ENCODE measurements at regions not wholly inside any gene's neighbourhood (a gene's known extent, or its start where the extent isn't known, plus 50 kb on each side); places are given as distances from the start of the nearest gene placed in this dataset.

GRCh38 chr6:134493789-134494188 is 175.9 kb upstream of the SGK1 start:
- H3K4me1 ChIP-seq (ENCODE audit: control insufficient read depth, insufficient read depth, low read length), result peaks cover 3% of the 10 kb centered on the region

DNA sequence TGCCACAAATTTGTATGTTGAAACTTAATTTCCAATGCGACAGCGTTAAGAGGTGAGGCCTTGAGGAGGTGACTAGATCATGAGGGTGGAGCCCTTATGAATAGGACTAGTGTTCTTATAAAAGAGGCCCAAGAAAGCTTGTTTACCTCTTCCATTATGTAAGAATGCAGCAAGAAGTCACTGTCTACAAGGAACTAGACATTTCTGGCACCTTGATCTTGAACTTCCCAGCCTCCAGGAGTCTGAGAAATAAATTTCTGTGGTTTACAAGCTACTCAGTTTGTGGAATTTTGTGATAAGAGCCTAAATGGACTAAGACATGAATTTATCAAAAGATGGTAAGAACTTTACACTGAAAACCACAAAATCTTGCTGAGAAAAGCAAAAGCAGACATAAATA is 173.6 kb upstream of the SGK1 start:
- Histone ChIP-seq H3K4me3 (ENCODE audit: low read length) (no peak overlapping the region), H3K9me3 (ENCODE audit: control insufficient read depth, low read length) (no peaks in the 10 kb centered on the region), H3K4me1 (ENCODE audit: control insufficient read depth, insufficient read depth, low read length) (peaks cover 3% of the 10 kb centered on the region), H3K27me3 (ENCODE audit: control insufficient read depth, insufficient read depth, low read length) (no peaks in the 10 kb centered on the region), H3K36me3 (ENCODE audit: control insufficient read depth, insufficient read depth, low read length) (no peaks in the 10 kb centered on the region), H3K9ac (ENCODE audit: low read length) (no peak overlapping the region)

More at GRCh38 chr6:134493789-134494188, 175.9 kb upstream of the SGK1 start:
- H3K9me3 ChIP-seq (ENCODE audit: control insufficient read depth, low read length), result no peaks in the 10 kb centered on the region
- no peak overlapping the region for H3K4me3 ChIP-seq (ENCODE audit: low read length)
- H3K9ac ChIP-seq (ENCODE audit: low read length), result no peak overlapping the region
- no peaks in the 10 kb centered on the region for H3K36me3 ChIP-seq (ENCODE audit: control insufficient read depth, insufficient read depth, low read length)
- no peaks in the 10 kb centered on the region for H3K27me3 ChIP-seq (ENCODE audit: control insufficient read depth, insufficient read depth, low read length)

GRCh38 chr6:134482593-134483270 is 164.8 kb upstream of the SGK1 start:
- no peaks in the 10 kb centered on the region for H3K4me1 ChIP-seq (ENCODE audit: control insufficient read depth, insufficient read depth, low read length)
- no peak overlapping the region for H3K9ac ChIP-seq (ENCODE audit: low read length)
- no peak overlapping the region for H3K4me3 ChIP-seq (ENCODE audit: low read length)
- H3K36me3 ChIP-seq (ENCODE audit: control insufficient read depth, insufficient read depth, low read length), result no peaks in the 10 kb centered on the region
- H3K27me3 ChIP-seq (ENCODE audit: control insufficient read depth, insufficient read depth, low read length), result no peaks in the 10 kb centered on the region
- H3K9me3 ChIP-seq (ENCODE audit: control insufficient read depth, low read length), result no peaks in the 10 kb centered on the region

DNA sequence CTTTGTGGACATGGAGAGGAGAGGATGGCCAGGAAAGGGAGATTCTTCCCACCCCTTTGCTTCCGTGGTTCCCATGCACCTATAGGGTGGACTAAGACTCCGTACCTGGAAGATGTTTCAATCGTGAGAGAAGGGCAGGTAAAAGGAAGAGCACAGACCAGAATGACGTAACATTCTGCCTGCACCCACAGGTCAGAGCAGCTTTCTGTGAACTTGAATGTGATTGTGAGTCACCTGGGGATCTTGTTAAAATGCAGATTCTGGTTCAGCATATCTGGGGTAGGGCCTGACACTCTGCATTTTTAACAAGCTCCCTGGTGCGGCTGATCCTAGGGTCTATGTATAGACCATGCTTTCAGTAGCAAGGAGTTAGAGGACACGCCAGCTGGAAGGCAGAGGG is 164.1 kb upstream of the SGK1 start:
- no peaks in the 10 kb centered on the region for H3K4me1 ChIP-seq (ENCODE audit: control insufficient read depth, insufficient read depth, low read length)
- H3K9me3 ChIP-seq (ENCODE audit: control insufficient read depth, low read length), result no peaks in the 10 kb centered on the region
- no peak overlapping the region for H3K9ac ChIP-seq (ENCODE audit: low read length)
- H3K4me3 ChIP-seq (ENCODE audit: low read length), result no peak overlapping the region
- H3K36me3 ChIP-seq (ENCODE audit: control insufficient read depth, insufficient read depth, low read length), result no peaks in the 10 kb centered on the region
- no peaks in the 10 kb centered on the region for H3K27me3 ChIP-seq (ENCODE audit: control insufficient read depth, insufficient read depth, low read length)

- Histone ChIP-seq H3K36me3 (ENCODE audit: control insufficient read depth, insufficient read depth, low read length) (no peaks in the 10 kb centered on the region), H3K9ac (ENCODE audit: low read length) (no peak overlapping the region), H3K9me3 (ENCODE audit: control insufficient read depth, low read length) (no peaks in the 10 kb centered on the region), H3K4me1 (ENCODE audit: control insufficient read depth, insufficient read depth, low read length) (no peaks in the 10 kb centered on the region), H3K27me3 (ENCODE audit: control insufficient read depth, insufficient read depth, low read length) (no peaks in the 10 kb centered on the region), H3K4me3 (ENCODE audit: low read length) (no peak overlapping the region)
Observed at GRCh38 chr6:134480593-134480992, 162.7 kb upstream of the SGK1 start.

DNA sequence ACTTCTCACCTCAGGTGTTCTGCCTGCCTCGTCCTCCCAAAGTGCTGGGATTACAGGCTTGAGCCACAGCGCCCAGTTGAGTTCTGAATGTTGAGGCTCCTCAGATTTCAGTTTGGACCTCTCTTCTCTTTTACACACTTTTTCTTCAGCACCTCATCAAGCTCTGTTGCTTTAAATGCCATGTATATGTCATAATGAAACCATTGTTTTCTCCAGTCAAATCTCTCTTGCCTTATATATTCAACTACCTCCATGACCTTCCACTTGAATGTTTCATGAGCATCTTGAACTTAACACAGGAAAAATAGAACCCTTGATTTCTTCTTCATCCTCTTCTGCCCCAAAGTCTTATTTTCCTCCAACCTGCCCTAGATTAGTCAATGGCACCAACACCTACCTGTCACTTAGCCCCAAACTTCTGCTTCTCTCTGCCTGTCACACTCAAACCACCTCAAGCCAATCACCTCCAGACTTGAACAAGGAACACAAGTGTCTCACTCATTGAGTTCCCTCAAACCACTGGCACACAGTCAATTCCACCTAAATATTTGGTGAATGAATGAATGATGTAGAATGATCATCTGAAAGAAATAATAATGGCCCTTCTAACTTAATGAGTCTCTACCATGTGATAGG is 161.0 kb upstream of the SGK1 start:
- Histone ChIP-seq H3K4me3 (ENCODE audit: low read length) (no peak overlapping the region), H3K9ac (ENCODE audit: low read length) (no peak overlapping the region), H3K4me1 (ENCODE audit: control insufficient read depth, insufficient read depth, low read length) (no peaks in the 10 kb centered on the region), H3K27me3 (ENCODE audit: control insufficient read depth, insufficient read depth, low read length) (no peaks in the 10 kb centered on the region), H3K9me3 (ENCODE audit: control insufficient read depth, low read length) (no peaks in the 10 kb centered on the region), H3K36me3 (ENCODE audit: control insufficient read depth, insufficient read depth, low read length) (no peaks in the 10 kb centered on the region)

DNA sequence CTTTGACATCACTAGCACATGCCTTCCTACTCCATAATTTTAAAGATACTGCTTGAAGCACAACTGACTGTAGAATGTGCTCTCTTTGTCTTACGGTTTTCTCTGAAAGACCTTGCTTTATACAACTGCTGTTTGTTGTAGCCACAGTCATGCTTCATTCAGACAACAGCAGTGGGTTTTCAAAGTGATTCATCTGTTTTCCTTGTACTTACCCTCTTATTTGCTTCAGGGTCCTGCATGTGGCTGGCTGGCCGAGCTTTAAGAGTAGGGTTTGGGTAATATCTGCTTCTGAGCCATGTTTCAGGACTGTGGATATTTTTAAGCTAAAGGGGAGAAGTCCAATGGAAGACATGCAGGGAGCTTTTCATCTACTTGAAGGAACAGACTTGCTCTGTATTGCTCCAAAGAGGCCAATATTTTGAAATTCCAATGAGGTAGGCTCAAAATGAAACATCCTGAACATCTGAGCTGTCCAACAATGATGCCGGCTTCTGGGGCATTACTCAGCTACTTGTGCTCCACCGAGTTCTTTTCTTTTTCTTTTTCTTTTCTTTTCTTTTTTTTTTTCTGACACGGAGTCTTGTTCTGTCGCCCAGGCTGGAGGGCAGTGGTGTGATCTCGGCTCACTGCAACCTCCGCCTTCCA is 160.2 kb upstream of the SGK1 start:
- no peaks in the 10 kb centered on the region for H3K4me1 ChIP-seq (ENCODE audit: control insufficient read depth, insufficient read depth, low read length)
- no peaks in the 10 kb centered on the region for H3K27me3 ChIP-seq (ENCODE audit: control insufficient read depth, insufficient read depth, low read length)
- no peak overlapping the region for H3K9ac ChIP-seq (ENCODE audit: low read length)
- no peaks in the 10 kb centered on the region for H3K36me3 ChIP-seq (ENCODE audit: control insufficient read depth, insufficient read depth, low read length)
- no peak overlapping the region for H3K4me3 ChIP-seq (ENCODE audit: low read length)
- no peaks in the 10 kb centered on the region for H3K9me3 ChIP-seq (ENCODE audit: control insufficient read depth, low read length)

GRCh38 chr6:134474955-134475354 is 157.0 kb upstream of the SGK1 start:
- no peaks in the 10 kb centered on the region for H3K36me3 ChIP-seq (ENCODE audit: control insufficient read depth, insufficient read depth, low read length)
- no peak overlapping the region for H3K4me3 ChIP-seq (ENCODE audit: low read length)
- H3K9me3 ChIP-seq (ENCODE audit: control insufficient read depth, low read length), result no peaks in the 10 kb centered on the region
- no peak overlapping the region for H3K9ac ChIP-seq (ENCODE audit: low read length)
- H3K4me1 ChIP-seq (ENCODE audit: control insufficient read depth, insufficient read depth, low read length), result no peaks in the 10 kb centered on the region
- no peaks in the 10 kb centered on the region for H3K27me3 ChIP-seq (ENCODE audit: control insufficient read depth, insufficient read depth, low read length)

DNA sequence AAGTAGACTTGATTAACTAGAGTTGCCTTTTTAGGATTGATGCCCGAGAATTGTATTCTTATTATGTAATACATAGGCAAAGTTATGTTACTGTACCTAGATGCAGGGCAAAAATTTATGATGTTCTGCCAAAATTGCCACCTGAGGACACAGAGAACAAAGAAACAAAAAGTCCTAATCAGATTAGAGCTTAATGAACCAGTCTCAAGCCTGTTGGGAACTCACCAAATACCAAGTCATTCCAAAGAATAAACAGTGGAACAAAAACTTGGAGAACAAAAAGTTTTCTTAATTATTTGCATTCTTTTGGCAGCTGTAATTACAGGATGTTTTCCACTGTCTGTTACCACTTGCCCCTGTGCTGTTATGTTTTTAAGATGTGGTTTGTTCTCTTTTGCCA is 154.7 kb upstream of the SGK1 start:
- Histone ChIP-seq H3K4me3 (ENCODE audit: low read length) (no peak overlapping the region), H3K4me1 (ENCODE audit: control insufficient read depth, insufficient read depth, low read length) (no peaks in the 10 kb centered on the region), H3K27me3 (ENCODE audit: control insufficient read depth, insufficient read depth, low read length) (no peaks in the 10 kb centered on the region), H3K36me3 (ENCODE audit: control insufficient read depth, insufficient read depth, low read length) (no peaks in the 10 kb centered on the region), H3K9me3 (ENCODE audit: control insufficient read depth, low read length) (no peaks in the 10 kb centered on the region), H3K9ac (ENCODE audit: low read length) (no peak overlapping the region)

- Histone ChIP-seq H3K4me3 (ENCODE audit: low read length) (no peak overlapping the region), H3K36me3 (ENCODE audit: control insufficient read depth, insufficient read depth, low read length) (no peaks in the 10 kb centered on the region), H3K27me3 (ENCODE audit: control insufficient read depth, insufficient read depth, low read length) (no peaks in the 10 kb centered on the region), H3K9me3 (ENCODE audit: control insufficient read depth, low read length) (no peaks in the 10 kb centered on the region), H3K9ac (ENCODE audit: low read length) (no peak overlapping the region), H3K4me1 (ENCODE audit: control insufficient read depth, insufficient read depth, low read length) (no peaks in the 10 kb centered on the region)
Observed at GRCh38 chr6:134472046-134472445, 154.1 kb upstream of the SGK1 start.

DNA sequence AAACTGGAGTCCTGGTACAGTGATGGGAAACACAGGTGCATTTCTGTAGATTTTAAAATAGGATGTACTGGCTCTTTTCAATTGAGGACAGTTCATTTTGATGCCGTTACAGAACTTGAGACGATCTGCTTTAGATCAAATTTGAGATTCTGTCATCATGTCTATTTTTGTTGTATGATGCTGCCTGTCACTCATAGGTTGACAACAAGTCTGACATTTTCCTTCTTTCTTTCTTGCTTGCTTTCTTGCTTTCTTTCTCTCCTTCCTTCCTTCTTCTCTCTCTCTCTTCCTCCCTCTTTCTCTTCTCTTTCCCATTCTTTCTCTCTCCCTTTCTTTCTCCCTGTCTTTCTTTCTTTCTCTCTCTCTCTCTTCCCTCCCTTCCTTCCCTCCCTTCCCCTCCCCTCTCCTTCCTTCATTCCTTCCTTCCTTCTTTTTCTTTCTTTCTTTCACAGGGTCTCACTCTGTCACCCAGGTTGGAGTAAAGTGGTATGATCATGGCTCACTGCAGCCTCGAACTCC is 152.6 kb upstream of the SGK1 start:
- Histone ChIP-seq H3K4me1 (ENCODE audit: control insufficient read depth, insufficient read depth, low read length) (no peaks in the 10 kb centered on the region), H3K9ac (ENCODE audit: low read length) (no peak overlapping the region), H3K4me3 (ENCODE audit: low read length) (no peak overlapping the region), H3K36me3 (ENCODE audit: control insufficient read depth, insufficient read depth, low read length) (no peaks in the 10 kb centered on the region), H3K9me3 (ENCODE audit: control insufficient read depth, low read length) (no peaks in the 10 kb centered on the region), H3K27me3 (ENCODE audit: control insufficient read depth, insufficient read depth, low read length) (no peaks in the 10 kb centered on the region)

DNA sequence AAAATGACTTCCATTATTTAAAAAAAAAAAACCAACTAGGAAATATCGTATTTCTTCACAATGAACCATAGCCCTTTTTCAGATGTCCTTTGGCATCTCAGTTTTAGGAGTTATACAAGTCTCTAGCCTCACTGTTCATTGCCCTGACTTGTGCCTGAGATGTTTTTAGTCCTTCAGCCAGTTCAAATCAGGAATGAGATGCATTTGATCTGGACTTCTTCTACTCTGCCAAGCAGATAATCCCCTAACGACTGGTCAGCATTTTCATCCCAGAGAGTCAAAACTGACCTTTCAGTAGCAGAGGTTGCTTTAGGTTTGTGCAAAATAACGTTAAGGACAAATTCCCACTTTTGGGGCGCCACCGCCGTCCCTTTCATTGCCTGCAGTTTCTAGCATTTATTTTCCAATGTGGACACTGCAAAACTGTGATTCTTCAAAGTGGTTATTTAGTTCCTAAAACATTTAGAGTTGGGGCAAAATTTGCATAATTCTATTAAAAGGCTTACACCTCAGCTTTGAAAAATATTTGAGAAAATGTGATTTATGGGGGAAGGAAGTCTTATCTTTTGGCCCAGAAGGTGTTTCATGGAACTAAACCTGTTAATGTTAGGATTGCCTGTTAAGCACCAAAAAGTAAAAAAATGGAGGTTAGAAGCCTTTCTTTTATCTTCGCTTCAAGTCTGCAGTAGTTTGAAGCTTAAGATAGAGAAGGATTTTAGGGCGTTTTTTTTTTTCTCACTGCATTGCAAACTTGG is 152.0 kb upstream of the SGK1 start:
- no peak overlapping the region for H3K4me3 ChIP-seq (ENCODE audit: low read length)
- no peaks in the 10 kb centered on the region for H3K9me3 ChIP-seq (ENCODE audit: control insufficient read depth, low read length)
- no peaks in the 10 kb centered on the region for H3K36me3 ChIP-seq (ENCODE audit: control insufficient read depth, insufficient read depth, low read length)
- no peaks in the 10 kb centered on the region for H3K4me1 ChIP-seq (ENCODE audit: control insufficient read depth, insufficient read depth, low read length)
- no peak overlapping the region for H3K9ac ChIP-seq (ENCODE audit: low read length)
- H3K27me3 ChIP-seq (ENCODE audit: control insufficient read depth, insufficient read depth, low read length), result no peaks in the 10 kb centered on the region
